ENCODE measurements at regions not wholly inside any gene's neighbourhood (a gene's known extent, or its start where the extent isn't known, plus 50 kb on each side); places are given as distances from the start of the nearest gene placed in this dataset.

GRCh38 chr2:228649447-228649846 lies 468.0 kb upstream of the SPHKAP start:
- H3K36me3 ChIP-seq (ENCODE audit: control insufficient read depth, insufficient read depth, low read length): no peaks in the 10 kb centered on the region
- no peak overlapping the region for H3K4me3 ChIP-seq (ENCODE audit: low read depth in 2 of 2, low read length in 2 of 2)
- ChIA-PET POLR2A (no interaction called here), CTCF (no interaction called here)
- no peak overlapping the region for H3K27ac ChIP-seq (ENCODE audit: low read length)
- TF ChIP-seq POLR2AphosphoS5 (IDR thresholded peaks at IDR 0.05; ENCODE audit: low read depth, low read length) (no peak), REST (IDR thresholded peaks at IDR 0.05; ENCODE audit: insufficient read depth in 1 of 2, low read depth in 2 of 2, low read length in 1 of 2) (no peak), SIN3A (IDR thresholded peaks at IDR 0.05; ENCODE audit: borderline replicate concordance, insufficient read depth, low read depth, low read length) (no peak), CTCF (IDR thresholded peaks at IDR 0.05) (no peak), TCF7L2 (IDR thresholded peaks at IDR 0.05; ENCODE audit: low read depth, low read length) (no peak)
- DNase-seq (ENCODE audit: low read depth, low spot score): no peak
- H3K9me3 ChIP-seq (ENCODE audit: control insufficient read depth, insufficient read depth, low read depth, low read length): no peaks in the 10 kb centered on the region
- intact Hi-C loops (cut with micrococcal nuclease; ENCODE audit: unreplicated experiment) (no loop called here), in situ Hi-C loops (cut with HindIII; ENCODE audit: low pct_unique_long_range_greater_than_20kb, low sequenced_read_pairs) (no loop called here)
- no peak for ATAC-seq
- no peaks in the 10 kb centered on the region for H3K27me3 ChIP-seq (ENCODE audit: control insufficient read depth, insufficient read depth, low read length)
- BruUV-seq (replicated peaks): no TSS peak
- H3K4me1 ChIP-seq (ENCODE audit: control insufficient read depth, insufficient read depth, low read length): no peaks in the 10 kb centered on the region

GRCh38 chr2:228648541-228648940 lies 467.1 kb upstream of the SPHKAP start:
- POLR2A ChIA-PET: no interaction called here
- CTCF ChIA-PET: no interaction called here
- ATAC-seq (no peak), DNase-seq (ENCODE audit: low read depth, low spot score) (no peak)
- Histone ChIP-seq H3K36me3 (ENCODE audit: control insufficient read depth, insufficient read depth, low read length) (no peaks in the 10 kb centered on the region), H3K9me3 (ENCODE audit: control insufficient read depth, insufficient read depth, low read depth, low read length) (no peaks in the 10 kb centered on the region), H3K27me3 (ENCODE audit: control insufficient read depth, insufficient read depth, low read length) (no peaks in the 10 kb centered on the region), H3K27ac (ENCODE audit: low read length) (no peak overlapping the region), H3K4me1 (ENCODE audit: control insufficient read depth, insufficient read depth, low read length) (no peaks in the 10 kb centered on the region), H3K4me3 (ENCODE audit: low read depth in 2 of 2, low read length in 2 of 2) (no peak overlapping the region)
- intact Hi-C loops (cut with micrococcal nuclease; ENCODE audit: unreplicated experiment) (no loop called here), in situ Hi-C loops (cut with HindIII; ENCODE audit: low pct_unique_long_range_greater_than_20kb, low sequenced_read_pairs) (no loop called here)
- TF ChIP-seq POLR2AphosphoS5 (IDR thresholded peaks at IDR 0.05; ENCODE audit: low read depth, low read length) (no peak), TCF7L2 (IDR thresholded peaks at IDR 0.05; ENCODE audit: low read depth, low read length) (no peak), REST (IDR thresholded peaks at IDR 0.05; ENCODE audit: insufficient read depth in 1 of 2, low read depth in 2 of 2, low read length in 1 of 2) (no peak), SIN3A (IDR thresholded peaks at IDR 0.05; ENCODE audit: borderline replicate concordance, insufficient read depth, low read depth, low read length) (no peak), CTCF (IDR thresholded peaks at IDR 0.05) (no peak)
- no TSS peak for BruUV-seq (replicated peaks)

Data from Panc1 (cell line).